Endothelial cell of umbilical vein (primary cell): ENCODE measurements at regions not wholly inside any gene's neighbourhood (a gene's known extent, or its start where the extent isn't known, plus 50 kb on each side); places are given as distances from the start of the nearest gene placed in this dataset.

Experiments
- BruUV-seq: library from RNA; stranded (reverse); fragments of 400-500 nt; replicated peaks from 2 replicates; lab custom pipeline; 2021; lab: Mats Ljungman, UMichigan
- CTCF ChIA-PET: fragments of 300-600, 350-600 bp; sonication (Branson Sonifier 250); formaldehyde crosslinking; loops from one replicate; lab custom pipeline; 2021; ENCODE audit warnings: antibody characterized with exemption, inconsistent platforms; lab: Charles Lee
- POLR2A ChIA-PET: fragments of 300-600, 350-600 bp; sonication (Branson Sonifier 250); formaldehyde crosslinking; loops from one replicate; lab custom pipeline; 2021; ENCODE audit warnings: antibody characterized with exemption, inconsistent platforms; lab: Charles Lee
- DNase-seq: peaks from one replicate; pipeline ENCODE4 v3.0.0-alpha.2; 2011; ENCODE audit warnings: low read depth, low spot score
- FAIRE-seq: peaks from 2 replicates; lab custom pipeline; 2011; peaks lifted over from hg19 to GRCh38; lab: Jason Lieb, UNC
- H2AFZ ChIP-seq: 2 replicates; pipeline ENCODE4 v1.6.0; 2012; ENCODE audit warnings: low read depth, low read length, control low read depth, inconsistent platforms
- H3K27ac ChIP-seq: 2 replicates; pipeline ENCODE4 v1.5.1; 2011; ENCODE audit warnings: low read depth, mild to moderate bottlenecking, control low read depth, low read length, moderate library complexity; ENCODE audit not compliant: insufficient read depth
- H3K27me3 ChIP-seq, 2 experiments: 2 replicates each; pipeline versions ENCODE4 v1.6.0 to v1.6.1; 2011; ENCODE audit warnings: low read length in 2 of 2, mixed read lengths in 1 of 2; ENCODE audit not compliant: control insufficient read depth in 2 of 2, insufficient read depth in 2 of 2
- H3K36me3 ChIP-seq, 2 experiments: 2 replicates in 1 of 2; 3 replicates in 1 of 2; pipeline ENCODE4 v1.5.1; 2011; ENCODE audit warnings: low read length in 2 of 2, mild to moderate bottlenecking in 1 of 2, moderate library complexity in 1 of 2; ENCODE audit not compliant: control insufficient read depth in 2 of 2, insufficient read depth in 2 of 2; ENCODE audit errors: extremely low read depth in 1 of 2
- H3K4me1 ChIP-seq: 3 replicates; pipeline ENCODE4 v1.5.1; 2011; ENCODE audit warnings: mild to moderate bottlenecking, low read length; ENCODE audit not compliant: control insufficient read depth, insufficient read depth; ENCODE audit errors: extremely low read depth
- H3K4me2 ChIP-seq: 2 replicates; pipeline ENCODE4 v1.6.1; 2011; ENCODE audit warnings: low read length, control low read depth, mixed read lengths; ENCODE audit not compliant: insufficient read depth
- H3K4me3 ChIP-seq, 3 experiments: fragments of 200-600 bp in 1 of 3; sonication (generic), shearing (Covaris generic) in 1 of 3; replicated peaks in 1 of 3; 2 replicates each; pipeline ENCODE4 v1.5.1; 2011 to 2016; ENCODE audit warnings: control low read depth in 3 of 3, low read length in 3 of 3, mild to moderate bottlenecking in 2 of 3, inconsistent platforms in 1 of 3, low read depth in 1 of 3, moderate library complexity in 1 of 3; ENCODE audit not compliant: insufficient read depth in 1 of 3
- H3K79me2 ChIP-seq: 2 replicates; pipeline ENCODE4 v1.6.0; 2012; ENCODE audit warnings: low read length, inconsistent platforms; ENCODE audit not compliant: control insufficient read depth, insufficient read depth
- H3K9ac ChIP-seq: replicated peaks from 2 replicates; pipeline ENCODE3; 2011; ENCODE audit warnings: low read length, control low read depth; ENCODE audit not compliant: insufficient read depth; ENCODE audit errors: extremely low read depth
- H3K9me1 ChIP-seq: replicated peaks from 3 replicates; pipeline ENCODE4 v1.6.0; 2011; ENCODE audit warnings: mild to moderate bottlenecking, low read length; ENCODE audit not compliant: control insufficient read depth, insufficient read depth; ENCODE audit errors: extremely low read depth
- H3K9me3 ChIP-seq: replicated peaks from 2 replicates; pipeline ENCODE4 v1.5.1; 2012; ENCODE audit warnings: low read length, inconsistent platforms; ENCODE audit not compliant: control insufficient read depth, insufficient read depth
- H4K20me1 ChIP-seq: replicated peaks from 2 replicates; pipeline ENCODE3; 2011; ENCODE audit warnings: mild to moderate bottlenecking, low read length; ENCODE audit not compliant: control insufficient read depth, insufficient read depth; ENCODE audit errors: extremely low read depth
- EZH2 ChIP-seq: IDR thresholded peaks from 2 replicates; pipeline ENCODE4 v1.6.1; 2012; ENCODE audit warnings: borderline replicate concordance, low read depth, mild to moderate bottlenecking, moderate library complexity, low read length, inconsistent platforms; ENCODE audit not compliant: severe bottlenecking
- GATA2 ChIP-seq: IDR thresholded peaks from 2 replicates; pipeline ENCODE4 v1.7.0; 2011; ENCODE audit warnings: low read depth, mild to moderate bottlenecking, moderate library complexity, mixed read lengths, low read length; ENCODE audit not compliant: insufficient read length, insufficient read depth
- JUN ChIP-seq: IDR thresholded peaks from 2 replicates; pipeline ENCODE4 v1.6.1; 2011; ENCODE audit warnings: borderline replicate concordance, low read depth; ENCODE audit not compliant: insufficient read length, insufficient read depth
- MYC ChIP-seq: IDR thresholded peaks from one replicate; pipeline ENCODE4 v1.6.1; 2011; ENCODE audit warnings: mild to moderate bottlenecking, low read depth, low read length
- POLR2A ChIP-seq: IDR thresholded peaks from 2 replicates; pipeline ENCODE4 v1.6.1; 2012; ENCODE audit warnings: low read depth, mild to moderate bottlenecking, control low read depth, low read length
- POLR2AphosphoS5 ChIP-seq: IDR thresholded peaks from 2 replicates; pipeline ENCODE4 v1.6.1; 2012; ENCODE audit warnings: low read depth, mild to moderate bottlenecking, control low read depth, low read length, moderate library complexity; ENCODE audit not compliant: insufficient read depth
- dilution Hi-C: fragments of 300-500 bp; cut with MboI; formaldehyde crosslinking; loops from one replicate; pipeline ENCODE4 v1.15.0; 2019; ENCODE audit warnings: low sequenced_read_pairs; ENCODE audit not compliant: extremely low pct_ligation_motif_present
- intact Hi-C: fragments of 100-400 bp; cut with micrococcal nuclease; formaldehyde crosslinking; loops from one replicate; pipeline ENCODE4 v1.10.0; 2022
- TF ChIP-seq, protein P1 (sequence below): IDR thresholded peaks from 2 replicates; pipeline ENCODE4 v1.6.1; 2011; ENCODE audit not compliant: insufficient read depth, insufficient read length
- TF ChIP-seq, protein P2 (sequence below), 2 donors: IDR thresholded peaks; 1 replicate in 1 of 2; 2 replicates in 1 of 2; pipeline ENCODE4 v1.5.1; 2011; ENCODE audit warnings: low read length in 2 of 2, mild to moderate bottlenecking in 2 of 2, moderate library complexity in 2 of 2, control low read depth in 1 of 2, inconsistent platforms in 1 of 2, low read depth in 1 of 2; ENCODE audit not compliant: insufficient read depth in 1 of 2; ENCODE audit errors: extremely low read depth in 1 of 2

DNA sequence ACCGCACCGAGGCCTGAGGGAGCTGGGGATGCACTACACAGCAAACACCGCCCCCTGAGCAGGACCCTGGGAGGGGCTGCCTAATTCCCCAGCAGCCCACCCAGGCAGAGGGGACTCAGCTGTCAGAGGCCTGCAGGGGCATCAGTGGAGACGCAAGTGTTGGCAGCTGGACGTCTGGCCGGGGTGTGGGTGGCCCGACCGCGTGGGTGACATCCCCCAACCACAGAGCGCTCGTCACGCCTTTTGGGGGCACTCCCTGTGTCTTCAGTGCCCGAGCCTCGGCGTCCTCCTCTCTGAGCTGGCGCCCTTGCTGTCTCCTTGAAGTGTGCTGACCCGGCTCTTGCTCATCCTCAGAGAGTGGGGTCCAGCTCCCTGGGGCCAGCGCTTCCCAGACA is 150.2 kb downstream of the BRD1 start:
- TF ChIP-seq, protein P1, sequence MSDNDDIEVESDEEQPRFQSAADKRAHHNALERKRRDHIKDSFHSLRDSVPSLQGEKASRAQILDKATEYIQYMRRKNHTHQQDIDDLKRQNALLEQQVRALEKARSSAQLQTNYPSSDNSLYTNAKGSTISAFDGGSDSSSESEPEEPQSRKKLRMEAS: no peak
- TF ChIP-seq MYC: no peak
- no peak for TF ChIP-seq EZH2
- TF ChIP-seq, protein P2, sequence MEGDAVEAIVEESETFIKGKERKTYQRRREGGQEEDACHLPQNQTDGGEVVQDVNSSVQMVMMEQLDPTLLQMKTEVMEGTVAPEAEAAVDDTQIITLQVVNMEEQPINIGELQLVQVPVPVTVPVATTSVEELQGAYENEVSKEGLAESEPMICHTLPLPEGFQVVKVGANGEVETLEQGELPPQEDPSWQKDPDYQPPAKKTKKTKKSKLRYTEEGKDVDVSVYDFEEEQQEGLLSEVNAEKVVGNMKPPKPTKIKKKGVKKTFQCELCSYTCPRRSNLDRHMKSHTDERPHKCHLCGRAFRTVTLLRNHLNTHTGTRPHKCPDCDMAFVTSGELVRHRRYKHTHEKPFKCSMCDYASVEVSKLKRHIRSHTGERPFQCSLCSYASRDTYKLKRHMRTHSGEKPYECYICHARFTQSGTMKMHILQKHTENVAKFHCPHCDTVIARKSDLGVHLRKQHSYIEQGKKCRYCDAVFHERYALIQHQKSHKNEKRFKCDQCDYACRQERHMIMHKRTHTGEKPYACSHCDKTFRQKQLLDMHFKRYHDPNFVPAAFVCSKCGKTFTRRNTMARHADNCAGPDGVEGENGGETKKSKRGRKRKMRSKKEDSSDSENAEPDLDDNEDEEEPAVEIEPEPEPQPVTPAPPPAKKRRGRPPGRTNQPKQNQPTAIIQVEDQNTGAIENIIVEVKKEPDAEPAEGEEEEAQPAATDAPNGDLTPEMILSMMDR (IDR thresholded peaks at IDR 0.05; ENCODE audit: extremely low read depth in 1 of 2, insufficient read depth in 1 of 2, low read depth in 1 of 2, low read length in 2 of 2): no peak
- no peak for DNase-seq

DNA sequence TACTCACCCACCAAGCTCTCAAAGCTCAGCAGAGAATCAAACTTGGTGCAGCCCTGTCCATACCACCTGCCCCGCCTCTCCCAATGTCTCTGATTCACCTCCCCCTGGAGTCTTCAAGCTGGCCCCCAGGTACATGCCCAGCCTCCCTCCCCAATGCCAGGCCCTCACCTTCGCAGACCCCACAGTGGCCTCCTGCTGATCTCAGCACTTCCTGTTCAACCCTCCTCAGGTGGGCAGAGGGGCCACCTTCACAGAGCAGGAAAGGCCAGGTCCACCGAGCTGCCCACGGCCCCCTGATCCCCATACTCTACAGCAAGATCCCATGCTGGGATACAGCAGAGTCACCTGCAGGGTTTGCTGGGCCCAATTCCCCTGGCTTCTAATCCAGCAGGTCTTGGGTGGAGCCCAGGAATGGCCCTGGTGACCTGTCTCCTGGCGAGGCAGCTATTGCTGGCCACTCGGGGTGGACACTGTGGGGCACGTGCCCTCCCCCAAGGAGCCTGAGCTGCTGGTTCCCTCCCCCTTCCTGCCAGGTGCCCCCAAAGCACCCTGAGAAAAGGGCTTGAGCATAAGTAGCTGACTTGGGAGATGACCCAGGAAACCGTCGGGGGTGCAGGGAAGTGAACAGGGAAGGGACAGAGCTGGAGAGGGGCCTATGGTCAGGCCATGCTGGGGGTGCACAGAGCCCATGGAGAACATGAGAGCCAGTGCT is 150.7 kb downstream of the BRD1 start:
- Histone ChIP-seq H3K9me1 (no peaks in the 10 kb centered on the region), H3K9me3 (no peaks in the 10 kb centered on the region), H3K27ac (no peak overlapping the region), H4K20me1 (no peaks in the 10 kb centered on the region), H3K4me1 (no peaks in the 10 kb centered on the region), H3K36me3 (no peaks in the 10 kb centered on the region), H3K4me2 (no peak overlapping the region), H3K9ac (no peak overlapping the region), H3K79me2 (no peaks in the 10 kb centered on the region), H3K27me3 (peaks cover 4 to 17% of the 10 kb centered on the region in 2 experiments), H3K4me3 (no peak overlapping the region), H2AFZ (no peak overlapping the region)
- no peak for TF ChIP-seq POLR2AphosphoS5
- TF ChIP-seq, protein P1: no peak
- no peak for TF ChIP-seq POLR2A
- no peak for TF ChIP-seq GATA2
- TF ChIP-seq EZH2: no peak
- no peak for TF ChIP-seq JUN
- TF ChIP-seq MYC: no peak
- intact Hi-C loops: no loop called here
- dilution Hi-C loops: no loop called here
- ChIA-PET CTCF (interaction anchor here (0.7 to 1.6 kb wide), 4 partner anchors 13 to 31 kb away, joined by 3 read pairs; no protein-coding TSS in a partner anchor), POLR2A (no interaction called here)
- no peak for DNase-seq
- BruUV-seq: no TSS peak
- no peak for FAIRE-seq

More for the DNA sequence above, 150.2 kb downstream of the BRD1 start:
- Histone ChIP-seq H3K27me3 (peaks cover 4 to 14% of the 10 kb centered on the region in 2 experiments), H4K20me1 (no peaks in the 10 kb centered on the region), H2AFZ (no peak overlapping the region), H3K4me1 (no peaks in the 10 kb centered on the region), H3K79me2 (no peaks in the 10 kb centered on the region), H3K4me2 (no peak overlapping the region), H3K9me3 (no peaks in the 10 kb centered on the region), H3K36me3 (no peaks in the 10 kb centered on the region), H3K4me3 (no peak overlapping the region), H3K27ac (no peak overlapping the region), H3K9me1 (no peaks in the 10 kb centered on the region), H3K9ac (no peak overlapping the region)
- POLR2A ChIA-PET: no interaction called here
- intact Hi-C loops: no loop called here
- CTCF ChIA-PET: interaction anchor here (1.3 to 1.6 kb wide), 2 partner anchors 24 to 30 kb away, joined by 3 read pairs; no protein-coding TSS in a partner anchor
- dilution Hi-C loops: no loop called here
- FAIRE-seq: no peak
- BruUV-seq: no TSS peak
